ENCODE measurements at regions not wholly inside any gene's neighbourhood (a gene's known extent, or its start where the extent isn't known, plus 50 kb on each side); places are given as distances from the start of the nearest gene placed in this dataset.

- Histone ChIP-seq H3K9ac (no peak overlapping the region), H3K27me3 (ENCODE audit: insufficient read depth) (no peaks in the 10 kb centered on the region), H3K4me2 (no peak overlapping the region), H3K27ac (ENCODE audit: low read depth in 2 of 2, low read length in 1 of 2) (peak overlapping the region in 1 of 2 experiments; percentile 87; a peak in 2 of 4 replicates), H3K79me2 (ENCODE audit: insufficient read depth) (no peaks in the 10 kb centered on the region), H3K9me2 (no peaks in the 10 kb centered on the region), H2AFZ (ENCODE audit: low read depth) (no peak overlapping the region), H3K36me3 (replicated peaks in 1 of 2; ENCODE audit: control insufficient read depth in 1 of 2, insufficient read depth in 2 of 2, low read length in 1 of 2) (peaks cover 0 to 11% of the 10 kb centered on the region in 2 experiments), H4K20me1 (ENCODE audit: insufficient read depth) (no peaks in the 10 kb centered on the region), H3K4me1 (ENCODE audit: control insufficient read depth in 1 of 2, insufficient read depth in 2 of 2, low read depth in 1 of 2, low read length in 1 of 2) (peaks cover 0 to 7% of the 10 kb centered on the region in 2 experiments; a peak in 1 of 4 replicates), H3F3A (replicated peaks; ENCODE audit: insufficient read depth) (peaks cover 43% of the 10 kb centered on the region), H3K9me3 (no peaks in the 10 kb centered on the region), H3K4me3 (ENCODE audit: low read depth in 2 of 2, low read length in 1 of 2) (no peak overlapping the region)
- POLR2A ChIA-PET = no interaction called here
- WGBS (ENCODE audit: low lambda C conversion rate) = 71% methylated on average over 1 of the region's 1 CpG
- no peak for TF ChIP-seq GABPA (IDR thresholded peaks at IDR 0.05; ENCODE audit: low read depth)
- TF ChIP-seq SMC3 (IDR thresholded peaks at IDR 0.05; ENCODE audit: low read depth, low read length) = no peak
- no peak for TF ChIP-seq FOSL2 (IDR thresholded peaks at IDR 0.05; ENCODE audit: borderline replicate concordance, low read depth)
- TF ChIP-seq EP300 (IDR thresholded peaks at IDR 0.05; ENCODE audit: borderline replicate concordance in 1 of 2, low read depth in 1 of 2, low read length in 1 of 2) = no peak
- TF ChIP-seq MAX (IDR thresholded peaks at IDR 0.05; ENCODE audit: low read depth) = no peak
- no peak for TF ChIP-seq TEAD4 (IDR thresholded peaks at IDR 0.05; ENCODE audit: borderline replicate concordance, insufficient read depth)
- TF ChIP-seq YY1 (IDR thresholded peaks at IDR 0.05; ENCODE audit: low read depth) = no peak
- TF ChIP-seq GATA2 (CRISPR knock-in tag; IDR thresholded peaks at IDR 0.05) = no peak
- CTCF ChIA-PET = no interaction called here
- no peak for DNase-seq
Measured at GRCh38 chr1:98086156-98086555, 165.3 kb upstream of the DPYD start.

- WGBS (ENCODE audit: low lambda C conversion rate) = 90% methylated on average over 2 of the region's 2 CpGs
- H2AFZ ChIP-seq (ENCODE audit: low read depth) = no peak overlapping the region
Measured at GRCh38 chr1:98084188-98084587, 163.4 kb upstream of the DPYD start.

More at GRCh38 chr1:98084188-98084587, 163.4 kb upstream of the DPYD start:
- Histone ChIP-seq H3K9me2 (no peaks in the 10 kb centered on the region), H3K79me2 (ENCODE audit: insufficient read depth) (no peaks in the 10 kb centered on the region), H3K9me3 (no peaks in the 10 kb centered on the region), H3K4me3 (ENCODE audit: low read depth in 2 of 2, low read length in 1 of 2) (no peak overlapping the region), H3K4me2 (no peak overlapping the region), H3F3A (replicated peaks; ENCODE audit: insufficient read depth) (peaks cover 40% of the 10 kb centered on the region), H3K9ac (no peak overlapping the region), H4K20me1 (ENCODE audit: insufficient read depth) (no peaks in the 10 kb centered on the region), H3K27ac (ENCODE audit: low read depth in 2 of 2, low read length in 1 of 2) (no peak overlapping the region), H3K4me1 (ENCODE audit: control insufficient read depth in 1 of 2, insufficient read depth in 2 of 2, low read depth in 1 of 2, low read length in 1 of 2) (peaks cover 0 to 7% of the 10 kb centered on the region in 2 experiments; a peak in 1 of 4 replicates), H3K36me3 (replicated peaks in 1 of 2; ENCODE audit: control insufficient read depth in 1 of 2, insufficient read depth in 2 of 2, low read length in 1 of 2) (peaks cover 0 to 11% of the 10 kb centered on the region in 2 experiments), H3K27me3 (ENCODE audit: insufficient read depth) (no peaks in the 10 kb centered on the region)
- TF ChIP-seq USF2 (IDR thresholded peaks at IDR 0.05; ENCODE audit: borderline replicate concordance, low read depth, low read length) (no peak), REST (IDR thresholded peaks at IDR 0.05; ENCODE audit: low read depth, low read length) (no peak), YY1 (IDR thresholded peaks at IDR 0.05; ENCODE audit: low read depth) (no peak)
- ChIA-PET CTCF (no interaction called here), POLR2A (no interaction called here)
- DNase-seq = no peak
